Liver (tissue), 2 donors: ENCODE measurements at regions not wholly inside any gene's neighbourhood (a gene's known extent, or its start where the extent isn't known, plus 50 kb on each side); places are given as distances from the start of the nearest gene placed in this dataset.

Experiments used
- FOXA2 ChIP-seq: IDR thresholded peaks from 2 replicates; pipeline ENCODE4 v1.6.1; 2016; ENCODE audit warnings: antibody characterized with exemption
- TF ChIP-seq, protein P1 (sequence below): fragments of 150-350 bp; IDR thresholded peaks from 2 replicates; pipeline ENCODE4 v1.5.1; 2017; ENCODE audit warnings: improper control_type of control experiment, low read depth, low read length; ENCODE audit not compliant: missing input control
- TF ChIP-seq, protein P2 (sequence below): IDR thresholded peaks from 2 replicates; pipeline ENCODE4 v1.6.1; 2016; ENCODE audit warnings: antibody characterized with exemption
- donor health status: healthy.

DNA sequence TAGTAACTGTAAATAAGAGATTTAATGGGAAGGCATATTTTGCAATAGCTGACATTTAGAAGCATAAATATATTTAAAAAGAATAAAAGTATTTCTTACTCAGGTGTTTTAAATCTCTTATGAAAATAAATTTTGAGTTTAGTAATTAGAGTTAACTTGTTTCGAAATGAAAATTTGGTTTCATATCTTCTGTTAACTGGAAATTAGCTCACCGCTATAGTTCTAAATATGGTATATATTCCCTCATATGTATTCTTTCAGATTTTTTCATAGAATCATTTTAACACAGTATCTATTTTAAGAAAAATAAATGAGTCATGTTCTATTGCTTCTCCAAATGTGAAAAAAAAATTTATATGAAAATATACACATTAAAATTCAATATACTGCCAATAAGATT, 434.1 kb downstream of the DTWD2 start:
- TF ChIP-seq, protein P1, sequence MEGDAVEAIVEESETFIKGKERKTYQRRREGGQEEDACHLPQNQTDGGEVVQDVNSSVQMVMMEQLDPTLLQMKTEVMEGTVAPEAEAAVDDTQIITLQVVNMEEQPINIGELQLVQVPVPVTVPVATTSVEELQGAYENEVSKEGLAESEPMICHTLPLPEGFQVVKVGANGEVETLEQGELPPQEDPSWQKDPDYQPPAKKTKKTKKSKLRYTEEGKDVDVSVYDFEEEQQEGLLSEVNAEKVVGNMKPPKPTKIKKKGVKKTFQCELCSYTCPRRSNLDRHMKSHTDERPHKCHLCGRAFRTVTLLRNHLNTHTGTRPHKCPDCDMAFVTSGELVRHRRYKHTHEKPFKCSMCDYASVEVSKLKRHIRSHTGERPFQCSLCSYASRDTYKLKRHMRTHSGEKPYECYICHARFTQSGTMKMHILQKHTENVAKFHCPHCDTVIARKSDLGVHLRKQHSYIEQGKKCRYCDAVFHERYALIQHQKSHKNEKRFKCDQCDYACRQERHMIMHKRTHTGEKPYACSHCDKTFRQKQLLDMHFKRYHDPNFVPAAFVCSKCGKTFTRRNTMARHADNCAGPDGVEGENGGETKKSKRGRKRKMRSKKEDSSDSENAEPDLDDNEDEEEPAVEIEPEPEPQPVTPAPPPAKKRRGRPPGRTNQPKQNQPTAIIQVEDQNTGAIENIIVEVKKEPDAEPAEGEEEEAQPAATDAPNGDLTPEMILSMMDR, result no peak
- no peak for TF ChIP-seq FOXA2
- TF ChIP-seq, protein P2, sequence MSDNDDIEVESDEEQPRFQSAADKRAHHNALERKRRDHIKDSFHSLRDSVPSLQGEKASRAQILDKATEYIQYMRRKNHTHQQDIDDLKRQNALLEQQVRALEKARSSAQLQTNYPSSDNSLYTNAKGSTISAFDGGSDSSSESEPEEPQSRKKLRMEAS, result no peak
